ENCODE measurements at regions not wholly inside any gene's neighbourhood (a gene's known extent, or its start where the extent isn't known, plus 50 kb on each side); places are given as distances from the start of the nearest gene placed in this dataset.

DNA sequence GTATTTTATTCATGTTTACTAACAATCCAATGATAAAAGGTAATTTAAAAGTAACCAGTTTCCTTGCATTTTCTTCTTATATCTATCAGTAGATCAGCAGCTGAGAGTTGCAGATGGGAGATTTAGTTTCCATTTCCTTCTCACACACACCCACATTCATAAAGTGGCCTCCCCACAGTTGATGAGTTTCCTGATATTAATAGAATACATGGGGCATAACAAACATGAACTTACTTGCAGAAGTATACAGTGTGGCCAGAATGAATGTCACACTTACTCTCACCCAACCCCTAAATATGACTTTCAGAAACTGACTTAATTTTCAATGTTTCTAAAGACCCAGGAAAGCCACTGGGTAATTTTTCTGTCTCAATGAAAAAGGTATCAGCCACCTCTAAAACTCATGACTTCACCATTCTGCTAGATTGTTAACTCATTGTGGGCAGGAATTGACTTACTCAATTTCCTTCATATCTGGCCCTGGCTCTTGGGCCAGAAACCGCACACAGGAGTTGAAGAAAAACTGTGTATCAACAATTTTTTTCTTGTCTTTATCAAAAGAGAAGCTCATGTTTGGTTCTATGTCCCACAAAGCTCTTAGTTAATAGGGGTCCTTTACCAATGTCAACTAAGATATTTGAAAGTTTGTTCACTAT lies 63.5 kb upstream of the OSMR start:
- no peak for DNase-seq (ENCODE audit: low spot score)
- in situ Hi-C loops (cut with MboI; ENCODE audit: low sequenced_read_pairs, unreplicated experiment), result no loop called here
- TF ChIP-seq CTCF (IDR thresholded peaks at IDR 0.05; ENCODE audit: borderline replicate concordance, control extremely low read depth, extremely low read depth, insufficient read depth, missing control alignments), result no peak

GRCh38 chr5:38783011-38783561 lies 62.7 kb upstream of the OSMR start:
- in situ Hi-C loops (cut with MboI; ENCODE audit: low sequenced_read_pairs, unreplicated experiment), result no loop called here
- DNase-seq (ENCODE audit: low spot score), result no peak
- no peak for TF ChIP-seq CTCF (IDR thresholded peaks at IDR 0.05; ENCODE audit: borderline replicate concordance, control extremely low read depth, extremely low read depth, insufficient read depth, missing control alignments)

GRCh38 chr5:38789134-38789533 lies 56.7 kb upstream of the OSMR start:
- in situ Hi-C loops (cut with MboI; ENCODE audit: low sequenced_read_pairs, unreplicated experiment), result no loop called here

DNA sequence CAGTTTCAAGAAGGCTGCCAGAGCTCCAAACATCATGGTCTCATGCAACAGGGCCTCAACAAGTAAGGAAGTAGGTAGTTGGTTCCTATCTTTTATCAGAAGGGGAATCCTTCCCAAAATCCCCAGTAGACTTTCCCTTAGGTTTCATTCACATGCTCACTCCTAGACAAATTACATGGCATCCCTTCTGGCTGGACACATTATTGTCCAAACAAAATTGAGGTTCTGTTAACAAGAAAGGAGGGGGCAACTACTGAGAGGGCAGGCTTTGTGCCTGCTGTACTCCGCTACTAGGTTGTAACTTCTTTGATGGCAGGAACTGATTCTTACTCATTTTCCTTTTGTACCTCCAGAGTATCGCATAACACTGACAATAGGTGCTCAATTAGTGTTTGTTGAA lies 56.0 kb upstream of the OSMR start:
- in situ Hi-C loops (cut with MboI; ENCODE audit: low sequenced_read_pairs, unreplicated experiment), result no loop called here
- no peak for TF ChIP-seq CTCF (IDR thresholded peaks at IDR 0.05; ENCODE audit: borderline replicate concordance, control extremely low read depth, extremely low read depth, insufficient read depth, missing control alignments)
- DNase-seq (ENCODE audit: low spot score), result no peak

More at GRCh38 chr5:38789134-38789533, 56.7 kb upstream of the OSMR start:
- DNase-seq (ENCODE audit: low spot score), result no peak
- TF ChIP-seq CTCF (IDR thresholded peaks at IDR 0.05; ENCODE audit: borderline replicate concordance, control extremely low read depth, extremely low read depth, insufficient read depth, missing control alignments), result no peak

- DNase-seq (ENCODE audit: low spot score), result no peak
- in situ Hi-C loops (cut with MboI; ENCODE audit: low sequenced_read_pairs, unreplicated experiment), result no loop called here
- no peak for TF ChIP-seq CTCF (IDR thresholded peaks at IDR 0.05; ENCODE audit: borderline replicate concordance, control extremely low read depth, extremely low read depth, insufficient read depth, missing control alignments)
Measured at GRCh38 chr5:38790268-38790667, 55.5 kb upstream of the OSMR start.

DNA sequence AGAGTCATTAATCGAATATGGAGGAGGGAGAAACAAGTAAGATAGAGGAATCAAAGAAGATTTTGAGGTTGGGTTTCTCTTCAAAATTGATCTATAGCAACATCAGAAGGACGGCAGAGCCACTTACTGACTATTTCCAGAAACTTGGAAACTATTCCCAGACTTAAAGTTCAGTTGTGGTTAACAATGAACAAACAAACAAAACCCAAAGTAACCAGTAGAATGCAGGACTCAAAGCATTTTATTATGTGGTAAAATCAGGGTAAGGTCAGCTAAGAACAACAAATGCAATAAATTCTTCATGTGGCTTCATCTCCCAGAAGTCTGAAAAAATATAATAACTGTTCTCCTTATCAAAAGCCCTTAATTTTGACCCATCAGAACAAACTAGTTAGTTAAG lies 54.9 kb upstream of the OSMR start:
- no peak for DNase-seq (ENCODE audit: low spot score)
- in situ Hi-C loops (cut with MboI; ENCODE audit: low sequenced_read_pairs, unreplicated experiment), result no loop called here
- no peak for TF ChIP-seq CTCF (IDR thresholded peaks at IDR 0.05; ENCODE audit: borderline replicate concordance, control extremely low read depth, extremely low read depth, insufficient read depth, missing control alignments)
